NOMO-1 treated with DMSO at 0.1 percent for 48 hours (cell line): ENCODE measurements at regions not wholly inside any gene's neighbourhood (a gene's known extent, or its start where the extent isn't known, plus 50 kb on each side); places are given as distances from the start of the nearest gene placed in this dataset.
"Not testable (repeated sequence)": the region's sequence is repeated elsewhere in the genome, so short reads cannot be mapped to it uniquely, and the experiment has no call there.

Experiments used
- DNase-seq: peaks from one replicate; lab custom pipeline; 2025; ENCODE audit not compliant: unreplicated experiment; lab: John Stamatoyannopoulos, UW

DNA sequence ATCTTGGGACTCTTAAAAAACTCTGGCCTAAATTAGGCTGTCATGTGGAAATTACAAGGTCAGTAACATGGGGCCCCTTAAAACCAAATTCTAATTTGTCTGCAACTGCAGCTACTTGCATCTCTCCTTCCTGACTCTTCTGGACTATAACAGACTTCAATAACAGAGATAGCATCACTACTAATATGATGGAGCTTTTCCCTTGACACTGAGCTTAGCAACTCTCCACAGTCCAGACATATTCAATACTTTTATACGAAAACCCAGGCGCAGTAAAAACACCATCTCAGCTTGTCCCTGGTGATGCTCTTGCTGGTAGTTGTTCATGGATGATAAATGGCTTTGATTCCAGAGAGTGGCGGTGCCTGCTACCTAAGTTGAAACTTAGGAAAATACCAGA is 850.4 kb downstream of the STIM2 start:
- no peak for DNase-seq

DNA sequence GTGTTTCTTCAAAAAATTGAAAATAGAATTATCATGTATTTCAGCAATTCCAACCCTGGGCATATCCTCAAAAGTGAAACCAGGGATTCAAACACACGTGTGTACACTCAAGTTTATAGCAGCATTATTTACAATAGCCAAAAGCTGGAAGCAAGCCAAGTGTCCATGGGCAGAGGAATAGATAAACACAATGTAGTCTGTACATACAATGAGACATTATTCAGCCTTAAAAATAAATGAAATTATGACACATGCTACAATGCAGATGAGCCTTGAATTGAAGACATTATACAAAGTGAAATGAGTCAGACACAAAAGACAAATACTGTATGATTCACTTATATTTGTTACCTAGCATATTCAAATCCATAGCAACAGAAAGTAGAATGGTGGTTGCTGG is 853.4 kb downstream of the STIM2 start:
- DNase-seq = no peak

DNA sequence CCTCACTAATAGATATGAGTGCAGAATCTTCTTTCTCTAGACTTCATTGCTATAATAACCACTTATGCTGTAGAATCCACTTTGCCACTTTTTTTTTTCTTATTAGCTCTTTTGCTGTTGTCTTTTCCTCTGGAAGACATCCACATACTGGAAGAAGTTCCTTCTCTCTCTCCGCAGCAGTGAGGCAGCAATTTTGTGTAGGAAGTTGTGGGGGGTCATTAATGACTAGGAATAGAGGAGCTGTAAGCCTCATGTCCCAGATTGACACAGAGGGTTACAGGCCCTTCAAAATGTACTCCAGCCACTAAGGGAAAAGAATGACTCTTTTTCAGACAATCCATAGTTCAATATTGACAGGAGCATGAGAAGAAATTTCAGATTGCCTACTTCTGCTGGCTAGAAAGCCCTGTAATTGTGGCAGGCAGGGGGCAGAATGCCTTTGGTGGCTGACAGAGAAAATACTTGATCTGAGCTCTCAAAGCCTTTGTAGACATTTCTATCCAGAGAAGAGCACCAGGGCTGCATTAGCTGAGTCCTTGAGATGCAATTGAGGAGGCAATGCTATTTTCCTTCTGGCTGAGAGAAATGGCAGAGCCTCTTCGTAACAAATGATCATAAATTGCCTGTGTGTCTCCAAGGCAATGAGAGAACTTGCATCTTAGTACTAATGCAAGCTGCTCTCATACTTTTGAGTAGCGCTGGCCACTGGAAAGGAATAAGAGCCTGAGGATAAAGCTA is 856.2 kb downstream of the STIM2 start:
- no peak for DNase-seq

DNA sequence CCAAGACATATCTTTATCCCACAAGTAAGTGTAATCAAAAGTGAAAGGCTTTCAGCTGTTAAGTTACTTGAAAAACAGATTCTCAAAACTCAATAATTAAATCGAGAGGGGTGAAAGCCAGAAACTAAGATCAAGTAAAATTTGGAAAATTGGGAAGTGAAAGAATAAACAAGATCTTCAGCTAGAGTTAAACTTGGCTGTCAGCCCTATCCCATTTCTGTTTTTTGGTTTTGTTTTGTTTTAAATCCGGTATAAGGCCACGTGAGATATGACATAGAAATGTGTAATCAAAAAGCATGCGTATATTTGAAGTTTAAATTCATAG is 856.8 kb downstream of the STIM2 start:
- DNase-seq = no peak

DNA sequence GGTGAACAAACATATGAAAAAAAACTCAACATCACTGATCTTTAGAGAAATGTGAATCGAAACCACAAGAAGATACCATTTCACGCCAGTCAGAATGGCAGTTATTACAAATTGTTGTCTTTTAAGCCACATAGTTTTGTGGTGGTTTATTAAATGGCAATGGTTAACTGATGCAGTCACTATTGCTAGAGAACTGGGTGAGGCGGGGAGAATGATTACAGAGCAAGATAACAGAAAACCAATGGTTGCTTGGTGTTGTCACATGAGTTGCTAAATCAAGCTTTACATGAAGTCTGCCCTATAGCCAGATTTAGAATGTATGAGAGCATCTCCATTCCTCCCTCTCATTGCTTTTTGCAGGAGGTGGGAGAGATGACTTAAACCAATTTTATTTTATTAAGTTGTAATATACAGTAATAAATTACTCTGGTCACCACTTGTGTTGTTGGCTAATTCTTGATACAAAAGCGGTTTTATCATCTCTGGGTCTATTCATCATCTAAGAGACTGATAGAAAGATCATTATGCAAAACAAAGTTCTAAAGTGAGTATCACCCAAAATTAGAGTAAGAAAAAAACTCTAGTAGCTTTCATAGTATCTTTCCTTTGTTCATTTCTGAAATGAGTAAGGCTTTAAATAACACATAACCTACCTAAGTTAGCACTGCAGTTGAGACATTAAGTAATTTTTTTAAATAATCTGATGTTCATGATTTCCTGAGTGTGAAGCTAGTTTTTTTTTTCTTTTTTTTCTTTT is 859.5 kb downstream of the STIM2 start:
- no peak for DNase-seq

DNA sequence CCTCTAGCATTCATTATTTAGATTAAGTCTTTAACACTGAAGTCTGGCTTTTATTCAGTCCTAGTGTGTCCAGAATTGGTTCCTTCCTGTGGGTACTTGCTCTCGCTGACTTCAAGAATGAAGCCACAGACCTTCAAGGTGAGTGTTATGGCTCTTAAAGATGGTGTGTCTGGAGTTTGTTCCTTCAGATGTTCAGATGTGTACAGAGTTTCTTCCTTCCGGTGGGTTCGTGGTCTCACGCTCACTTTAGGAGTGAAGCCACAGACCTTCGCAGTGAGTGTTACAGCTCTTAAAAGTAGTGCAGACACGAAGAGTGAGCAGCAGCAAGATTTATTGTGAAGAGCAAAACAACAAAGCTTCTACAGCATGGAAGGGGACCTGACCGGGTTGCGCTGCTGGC is 860.6 kb downstream of the STIM2 start:
- no peak for DNase-seq

DNA sequence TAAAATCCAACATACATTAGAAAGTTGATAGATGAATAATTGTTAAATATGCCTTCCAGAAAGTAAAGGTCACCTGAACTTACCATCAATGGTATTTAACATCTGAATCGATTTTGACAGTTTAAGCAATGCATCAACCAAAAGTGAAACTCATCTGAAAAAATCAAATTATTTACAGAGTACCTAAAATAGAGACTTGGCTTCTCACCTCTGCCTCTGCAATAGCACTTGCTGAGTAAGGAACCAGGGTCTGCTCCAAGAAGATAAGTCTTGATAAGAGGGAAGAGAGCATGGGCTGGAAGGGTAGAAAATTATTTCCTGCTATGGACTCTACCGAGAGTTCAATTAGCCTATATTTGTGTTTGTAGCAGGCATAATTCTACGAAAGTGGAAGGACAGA is 868.3 kb downstream of the STIM2 start:
- no peak for DNase-seq

DNA sequence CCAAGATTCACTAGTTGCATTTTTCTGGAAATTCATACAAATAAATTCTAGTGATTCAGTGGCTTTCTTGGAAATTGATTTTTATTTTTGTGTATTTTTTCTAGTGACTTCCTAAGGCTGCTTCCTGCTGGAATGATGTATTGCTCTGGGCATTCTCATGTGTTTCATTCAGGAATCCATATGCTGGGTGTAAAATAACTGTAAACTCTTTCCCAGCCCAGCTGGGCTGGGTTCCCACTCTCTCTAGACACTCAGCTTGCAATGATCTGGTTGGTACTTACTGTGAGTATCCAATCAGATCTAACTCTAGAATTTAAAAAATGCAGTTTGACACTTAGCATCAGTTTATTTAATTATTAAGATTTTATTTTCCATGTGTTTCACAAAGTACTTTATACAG is 882.2 kb downstream of the STIM2 start:
- DNase-seq = no peak

DNA sequence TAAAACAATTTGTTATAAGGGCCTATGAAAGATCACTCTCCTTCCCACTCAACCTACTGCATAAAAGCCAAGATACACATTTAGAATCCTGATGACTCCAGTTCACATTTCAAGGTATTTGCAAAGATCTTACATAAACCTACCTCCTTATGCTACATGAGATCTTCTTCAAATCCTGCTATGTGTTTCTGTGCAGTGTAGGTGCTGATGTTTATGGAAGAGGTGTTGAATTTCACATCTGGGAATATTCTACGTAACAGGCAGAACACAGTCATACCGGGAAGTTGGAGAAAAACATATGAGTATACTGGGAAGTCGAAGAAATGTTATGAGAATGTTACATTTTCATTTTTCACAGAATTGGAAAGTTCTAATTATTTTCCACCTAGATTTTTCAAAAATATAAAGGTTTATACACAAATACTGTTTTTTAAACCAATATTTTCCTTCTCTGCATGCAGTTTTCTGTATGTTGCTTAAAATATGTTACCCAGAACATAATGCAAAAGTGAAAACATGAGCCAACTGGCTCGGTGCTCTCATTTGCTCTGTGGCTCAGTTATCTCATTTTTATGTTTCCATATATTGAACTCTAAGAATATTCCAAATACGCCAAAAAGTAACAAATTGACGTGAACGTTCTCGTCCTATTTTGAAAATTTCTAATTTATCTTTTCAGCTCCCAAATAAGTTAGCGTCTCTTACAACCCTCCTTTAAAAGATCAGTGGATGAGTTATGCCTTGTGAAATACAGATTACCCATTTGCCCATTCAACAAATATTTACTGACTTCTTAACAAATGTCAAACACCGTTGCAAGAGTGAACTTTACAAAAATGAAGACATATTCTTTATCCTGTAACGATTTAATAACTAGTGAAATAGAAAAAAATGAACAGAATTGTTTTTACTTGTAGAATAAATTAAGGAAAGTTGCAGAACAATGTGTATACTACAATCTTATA is 899.3 kb downstream of the STIM2 start:
- no peak for DNase-seq

DNA sequence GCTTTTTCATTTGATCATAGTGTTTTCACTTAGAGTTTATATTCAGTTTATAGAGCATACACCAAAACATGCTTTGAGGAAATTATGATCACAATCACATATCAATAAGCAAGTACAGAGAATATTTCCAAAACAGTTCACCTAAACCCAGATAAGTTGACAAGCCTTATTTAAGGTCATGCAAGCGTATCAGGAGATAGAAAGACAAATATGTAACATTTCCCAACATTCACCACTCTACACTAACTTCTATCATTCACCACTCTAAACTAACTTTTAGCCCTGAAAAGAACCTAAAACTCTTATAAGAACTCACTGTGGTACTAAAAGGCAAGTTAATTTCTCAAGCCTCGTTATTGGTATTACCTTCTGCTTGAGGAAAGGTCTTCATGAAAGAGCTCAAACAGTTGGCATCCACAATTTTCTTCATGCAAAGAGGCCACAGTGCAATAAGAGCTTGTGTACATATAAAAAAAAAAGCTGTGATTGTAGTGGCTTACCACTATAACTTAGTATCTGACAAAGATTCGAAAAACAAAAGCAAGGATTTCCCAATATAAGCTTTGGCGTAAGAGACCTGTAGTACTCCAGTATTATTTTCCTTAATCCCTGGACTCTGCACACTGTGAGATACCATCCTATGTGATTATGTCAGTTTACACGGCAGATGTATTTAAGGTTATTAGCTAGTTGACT is 903.3 kb downstream of the STIM2 start:
- no peak for DNase-seq

DNA sequence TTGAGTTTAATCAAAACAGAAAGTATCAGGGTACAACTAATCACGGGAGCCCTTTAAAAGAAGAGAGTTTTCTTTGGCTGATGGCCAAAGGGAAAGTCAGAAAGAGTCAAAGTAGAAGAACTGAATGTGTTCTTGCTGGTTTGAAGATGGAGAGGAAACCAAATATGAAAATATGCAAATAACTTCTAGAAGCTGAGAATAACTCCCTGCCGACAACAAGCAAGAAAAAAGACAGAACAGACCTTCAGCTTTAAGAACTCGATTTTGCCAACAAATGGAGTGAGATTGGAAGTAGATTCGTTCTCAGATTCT is 903.8 kb downstream of the STIM2 start:
- no peak for DNase-seq

DNA sequence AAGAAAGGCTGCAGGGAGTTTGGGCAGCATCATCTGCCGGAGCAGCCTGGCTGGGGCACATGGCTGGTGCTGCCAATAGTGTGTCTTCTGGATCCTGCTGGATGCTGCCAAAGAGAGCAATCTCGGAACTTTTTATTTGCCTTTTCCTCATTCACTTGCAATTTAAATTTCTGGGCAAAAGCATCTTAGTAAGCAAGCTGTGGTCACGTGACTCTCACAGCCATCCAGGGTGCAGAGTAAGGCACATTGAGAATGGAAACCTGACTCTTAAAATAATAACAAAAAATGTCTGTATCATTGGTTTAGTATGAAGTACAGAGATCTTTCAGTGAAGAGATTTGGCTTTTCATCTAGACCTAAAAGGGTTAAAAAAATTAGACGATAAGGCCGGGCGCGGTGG is 910.3 kb downstream of the STIM2 start:
- no peak for DNase-seq

DNA sequence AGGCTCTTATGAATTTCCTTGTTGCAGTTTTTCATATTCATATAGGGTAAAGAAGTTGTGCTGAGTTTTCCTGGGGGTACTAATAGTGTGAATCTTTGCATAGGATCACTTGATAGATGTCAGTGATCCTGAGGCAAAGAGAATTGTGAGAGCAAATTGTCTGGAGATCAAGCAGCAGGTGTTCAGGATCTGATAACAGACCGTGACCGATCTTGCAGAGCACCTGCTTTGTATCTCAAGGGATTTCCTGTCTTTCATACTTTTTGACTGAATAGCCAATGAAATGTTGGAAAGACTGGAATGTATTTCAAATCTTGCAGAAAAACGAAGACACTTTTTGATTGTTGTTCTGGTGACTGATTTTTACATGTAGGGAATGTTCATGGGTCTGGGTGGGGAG is 914.5 kb downstream of the STIM2 start:
- no peak for DNase-seq

DNA sequence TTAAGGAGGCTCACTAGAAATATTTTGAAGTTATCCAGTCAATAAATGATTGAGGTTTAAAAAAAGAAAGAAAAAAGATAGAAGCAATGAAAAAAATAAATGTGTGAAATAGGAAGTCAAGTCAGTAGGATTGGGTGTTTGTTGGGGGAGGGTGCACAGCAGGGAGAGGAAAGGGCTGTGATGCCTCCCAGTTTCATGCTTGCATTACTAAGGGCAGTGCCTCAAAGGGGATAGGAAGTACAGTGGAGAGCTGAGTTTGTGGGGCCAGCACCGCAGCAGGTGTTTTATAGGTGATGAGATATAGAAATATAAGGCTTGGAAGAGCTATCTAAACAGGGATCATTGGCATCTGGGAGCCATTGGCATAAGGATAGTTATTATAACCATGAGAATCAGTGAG is 919.2 kb downstream of the STIM2 start:
- no peak for DNase-seq

DNA sequence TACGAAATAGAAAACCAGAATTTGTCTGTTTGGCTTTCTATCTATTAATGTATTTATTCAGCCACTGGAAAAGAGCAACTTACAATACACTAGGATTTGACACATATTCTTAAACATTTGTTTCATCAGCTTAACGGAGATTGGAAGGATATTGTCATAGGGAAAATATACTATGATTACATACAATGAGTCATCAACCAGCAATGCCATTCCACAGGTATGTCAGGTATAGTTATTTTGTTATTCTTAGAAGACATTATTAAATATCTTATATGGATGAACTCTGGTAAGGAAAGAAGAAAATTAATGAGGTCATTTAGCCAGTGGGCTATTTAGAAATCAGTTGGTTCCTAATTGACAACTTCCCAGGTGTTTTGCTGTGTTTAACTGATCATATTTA is 926.6 kb downstream of the STIM2 start:
- DNase-seq = no peak

DNA sequence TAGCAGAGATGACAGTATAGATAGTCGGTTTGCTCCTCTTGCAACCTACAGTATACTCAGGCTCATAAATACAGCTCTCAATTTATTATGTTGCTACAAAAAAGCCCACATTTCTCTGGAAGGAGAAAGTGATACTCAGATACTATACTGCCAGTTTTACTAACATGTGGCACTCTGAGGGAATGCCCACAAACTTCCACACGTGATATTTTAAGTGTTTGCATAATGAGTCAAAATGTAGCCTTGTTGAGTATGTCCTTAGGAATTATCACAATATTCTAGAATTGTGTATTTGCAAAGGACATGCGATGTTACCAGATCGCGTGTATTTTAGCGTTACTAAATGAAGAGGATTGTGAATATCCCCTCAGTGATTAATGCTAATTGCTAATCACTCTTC is 929.1 kb downstream of the STIM2 start:
- no peak for DNase-seq

DNA sequence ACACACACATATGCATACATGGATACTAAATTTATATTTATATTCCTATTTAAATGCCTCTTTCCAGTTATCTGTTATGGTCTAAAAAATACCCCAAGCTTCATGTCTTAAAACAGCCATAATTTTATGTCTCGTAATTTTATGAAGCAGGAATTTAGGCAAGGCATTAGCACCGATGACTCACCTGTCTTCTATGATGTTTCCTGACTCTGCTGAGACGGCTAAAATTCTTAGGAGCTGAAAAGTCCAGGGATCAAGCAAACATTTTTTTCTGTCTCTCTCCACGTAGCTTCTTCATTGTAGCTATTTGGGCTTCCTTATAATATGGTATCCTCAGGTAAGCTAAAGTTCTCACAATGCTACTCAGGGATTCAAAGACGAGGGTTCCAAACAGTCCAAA is 930.3 kb downstream of the STIM2 start:
- no peak for DNase-seq

DNA sequence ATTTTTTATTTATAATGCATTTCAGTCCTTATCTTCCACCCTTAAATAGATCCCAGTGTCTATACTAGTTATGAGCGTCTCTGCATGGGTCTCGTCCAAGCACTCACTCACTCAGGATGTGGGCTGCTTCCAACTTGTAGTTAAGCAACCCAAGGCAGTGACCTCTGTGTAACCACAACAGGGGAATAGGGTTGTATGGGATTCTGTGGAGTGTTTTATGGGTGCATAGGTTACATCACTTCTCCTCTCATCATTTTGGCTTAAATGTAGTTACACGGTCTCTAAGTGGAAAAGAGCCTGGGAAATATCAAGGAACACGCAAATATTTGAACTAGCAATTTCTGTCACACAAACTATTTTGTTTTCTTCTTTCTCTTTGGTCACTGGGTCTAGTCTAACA is 931.0 kb downstream of the STIM2 start:
- no peak for DNase-seq

DNA sequence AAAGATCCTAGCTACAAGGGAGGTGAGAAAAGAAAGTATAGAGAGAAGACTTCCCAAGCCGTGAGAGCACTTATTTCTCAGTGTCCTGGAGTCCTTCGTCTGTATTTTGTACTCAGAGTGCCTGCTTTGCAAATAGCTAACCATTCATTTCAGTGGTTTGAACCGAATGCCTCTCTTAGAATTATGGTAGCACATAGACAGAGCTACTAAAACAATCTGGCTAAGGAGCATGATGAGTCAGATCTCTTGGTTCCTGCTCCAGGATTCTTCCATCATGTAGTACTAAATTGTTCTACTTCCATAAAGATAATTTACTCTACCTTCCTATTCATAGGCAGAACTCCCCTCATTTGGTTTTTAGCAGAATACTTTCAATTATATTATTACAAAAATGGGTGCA is 946.6 kb downstream of the STIM2 start:
- DNase-seq = no peak

DNA sequence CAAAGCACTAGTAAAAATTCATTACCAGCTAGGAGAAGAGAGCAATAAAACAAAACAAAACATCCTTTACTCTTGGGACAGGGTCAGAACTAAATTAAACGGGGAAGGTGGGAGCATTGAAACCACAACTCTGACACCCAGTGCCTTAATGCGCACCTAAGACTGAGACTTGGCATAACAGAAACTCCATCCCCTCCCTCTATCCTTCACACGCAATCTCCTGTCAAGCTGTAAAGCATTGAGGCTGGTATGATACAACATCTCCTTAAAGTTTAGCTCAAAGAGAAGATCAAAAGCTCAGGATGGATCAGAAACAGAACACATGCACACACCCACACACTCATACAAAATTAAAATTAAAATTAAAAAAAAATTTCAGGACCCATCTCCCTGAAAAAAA is 951.3 kb downstream of the STIM2 start:
- no peak for DNase-seq

DNA sequence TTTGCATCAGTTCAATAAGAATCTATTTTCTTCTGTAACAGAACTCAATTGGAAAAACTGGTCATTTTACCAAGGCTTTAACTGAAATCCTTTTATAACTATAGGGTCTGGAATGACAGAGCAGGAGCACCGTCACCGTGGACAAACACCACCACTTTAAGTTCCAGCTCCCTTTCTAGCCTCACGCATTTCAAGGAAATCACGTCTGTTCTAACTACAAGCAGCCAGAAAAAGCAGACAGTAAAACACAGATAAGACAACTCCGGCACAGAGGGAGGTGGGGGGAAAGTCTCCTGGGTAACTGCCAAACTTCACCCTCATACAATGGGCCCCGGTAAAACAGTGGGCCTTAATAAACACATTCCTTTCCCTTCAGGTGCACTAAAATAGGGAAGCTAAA is 952.6 kb downstream of the STIM2 start:
- DNase-seq = not testable (repeated sequence)
